ENCODE measurements at regions not wholly inside any gene's neighbourhood (a gene's known extent, or its start where the extent isn't known, plus 50 kb on each side); places are given as distances from the start of the nearest gene placed in this dataset.

- H3K4me3 ChIP-seq, result no peak overlapping the region
- no peak overlapping the region for H3K27ac ChIP-seq
- no peak for DNase-seq (ENCODE audit: low spot score in 2 of 2)
- no peaks in the 10 kb centered on the region for H3K9me3 ChIP-seq
- TF ChIP-seq POLR2AphosphoS5 (IDR thresholded peaks at IDR 0.05) (no peak), CTCF (IDR thresholded peaks at IDR 0.05) (no peak), EP300 (IDR thresholded peaks at IDR 0.05) (no peak), POLR2A (IDR thresholded peaks at IDR 0.05) (no peak)
- no peaks in the 10 kb centered on the region for H3K36me3 ChIP-seq
- no peaks in the 10 kb centered on the region for H3K27me3 ChIP-seq
- no peaks in the 10 kb centered on the region for H3K4me1 ChIP-seq
Observed at GRCh38 chr2:53379547-53379946, 388.1 kb upstream of the CHAC2 start.

GRCh38 chr2:53378791-53379190, 388.8 kb upstream of the CHAC2 start:
- H3K27ac ChIP-seq, result no peak overlapping the region
- no peak for DNase-seq (ENCODE audit: low spot score in 2 of 2)
- 47% methylated on average over 1 of the region's 1 CpG for WGBS
- no peaks in the 10 kb centered on the region for H3K27me3 ChIP-seq
- no peak for TF ChIP-seq POLR2AphosphoS5 (IDR thresholded peaks at IDR 0.05)
- no peak for TF ChIP-seq CTCF (IDR thresholded peaks at IDR 0.05)
- TF ChIP-seq POLR2A (IDR thresholded peaks at IDR 0.05), result no peak
- no peak for TF ChIP-seq EP300 (IDR thresholded peaks at IDR 0.05)
- no peak overlapping the region for H3K4me3 ChIP-seq
- H3K9me3 ChIP-seq, result no peaks in the 10 kb centered on the region
- H3K36me3 ChIP-seq, result no peaks in the 10 kb centered on the region
- no peaks in the 10 kb centered on the region for H3K4me1 ChIP-seq

GRCh38 chr2:53373126-53373525, 394.5 kb upstream of the CHAC2 start:
- Histone ChIP-seq H3K9me3 (no peaks in the 10 kb centered on the region), H3K4me1 (no peaks in the 10 kb centered on the region), H3K36me3 (no peaks in the 10 kb centered on the region), H3K4me3 (no peak overlapping the region), H3K27me3 (no peaks in the 10 kb centered on the region), H3K27ac (no peak overlapping the region)
- DNase-seq (ENCODE audit: low spot score in 2 of 2), result no peak
- TF ChIP-seq CTCF (IDR thresholded peaks at IDR 0.05) (no peak), POLR2A (IDR thresholded peaks at IDR 0.05) (no peak), EP300 (IDR thresholded peaks at IDR 0.05) (no peak), POLR2AphosphoS5 (IDR thresholded peaks at IDR 0.05) (no peak)
- 56% methylated on average over 1 of the region's 1 CpG for WGBS

GRCh38 chr2:53366543-53366942, 401.1 kb upstream of the CHAC2 start:
- Histone ChIP-seq H3K36me3 (no peaks in the 10 kb centered on the region), H3K9me3 (no peaks in the 10 kb centered on the region), H3K4me3 (no peak overlapping the region), H3K27me3 (no peaks in the 10 kb centered on the region), H3K27ac (no peak overlapping the region), H3K4me1 (no peaks in the 10 kb centered on the region)
- no peak for DNase-seq (ENCODE audit: low spot score in 2 of 2)
- WGBS, result 61% methylated on average over 3 of the region's 3 CpGs
- TF ChIP-seq CTCF (IDR thresholded peaks at IDR 0.05), result no peak
- TF ChIP-seq EP300 (IDR thresholded peaks at IDR 0.05), result no peak
- TF ChIP-seq POLR2AphosphoS5 (IDR thresholded peaks at IDR 0.05), result no peak
- no peak for TF ChIP-seq POLR2A (IDR thresholded peaks at IDR 0.05)

GRCh38 chr2:53362934-53363333, 404.7 kb upstream of the CHAC2 start:
- Histone ChIP-seq H3K36me3 (no peaks in the 10 kb centered on the region), H3K4me3 (no peak overlapping the region), H3K4me1 (no peaks in the 10 kb centered on the region), H3K27ac (no peak overlapping the region), H3K27me3 (no peaks in the 10 kb centered on the region), H3K9me3 (no peaks in the 10 kb centered on the region)
- WGBS, result 86% methylated on average over 2 of the region's 2 CpGs
- no peak for DNase-seq (ENCODE audit: low spot score in 2 of 2)
- TF ChIP-seq POLR2AphosphoS5 (IDR thresholded peaks at IDR 0.05) (no peak), EP300 (IDR thresholded peaks at IDR 0.05) (no peak), CTCF (IDR thresholded peaks at IDR 0.05) (no peak), POLR2A (IDR thresholded peaks at IDR 0.05) (no peak)

Measured in suprapubic skin (tissue), 4 donors.